ENCODE measurements at regions not wholly inside any gene's neighbourhood (a gene's known extent, or its start where the extent isn't known, plus 50 kb on each side); places are given as distances from the start of the nearest gene placed in this dataset.

DNA sequence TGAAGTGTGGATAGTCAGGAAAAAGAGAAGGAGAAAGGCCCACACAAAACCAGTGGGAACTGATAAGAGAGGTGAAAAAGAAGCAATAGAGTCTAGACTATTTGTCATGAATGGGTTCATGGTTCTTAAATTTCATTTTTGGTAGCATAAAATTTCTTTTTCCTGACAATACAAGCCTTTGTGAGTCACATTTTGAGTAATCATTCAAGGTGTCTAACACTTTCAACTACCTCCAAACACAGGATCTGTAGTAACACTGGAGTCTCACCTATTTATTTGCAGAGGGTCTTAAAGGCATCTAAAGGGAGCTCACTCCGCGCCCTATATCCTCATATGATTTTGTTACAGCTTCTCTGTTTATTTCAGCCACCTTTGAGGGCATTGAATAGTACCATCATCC is 96.0 kb downstream of the SAMD9 start:
- no peaks in the 10 kb centered on the region for H3K4me1 ChIP-seq
- DNase-seq, result no peak
- TF ChIP-seq CTCF (IDR thresholded peaks at IDR 0.05 in 8 of 11, conservative IDR thresholded peaks at IDR 0.05 in 3 of 11), result no peak
- no peak for TF ChIP-seq POLR2AphosphoS5 (IDR thresholded peaks at IDR 0.05)
- no peak for TF ChIP-seq POLR2A (IDR thresholded peaks at IDR 0.05)
- no peak overlapping the region for H3K4me3 ChIP-seq
- WGBS, 5 donors, result 65 to 100% (median 96%) methylated on average over 2 of the region's 2 CpGs
- intact Hi-C loops (cut with DNase I; ENCODE audit: low total_unique reads), result no loop called here
- H3K36me3 ChIP-seq, result no peaks in the 10 kb centered on the region
- peaks cover 0 to under 1% (median 0%) of the 10 kb centered on the region in 7 donors for H3K27me3 ChIP-seq (replicated peaks in 1 of 7)
- no peak overlapping the region for H3K27ac ChIP-seq
- peaks cover 0 to 8% (median 0%) of the 10 kb centered on the region in 8 donors for H3K9me3 ChIP-seq

- DNase-seq, result no peak
- TF ChIP-seq CTCF (IDR thresholded peaks at IDR 0.05 in 8 of 11, conservative IDR thresholded peaks at IDR 0.05 in 3 of 11), result no peak
Measured at GRCh38 chr7:93018716-93019115, 99.1 kb downstream of the SAMD9 start.

DNA sequence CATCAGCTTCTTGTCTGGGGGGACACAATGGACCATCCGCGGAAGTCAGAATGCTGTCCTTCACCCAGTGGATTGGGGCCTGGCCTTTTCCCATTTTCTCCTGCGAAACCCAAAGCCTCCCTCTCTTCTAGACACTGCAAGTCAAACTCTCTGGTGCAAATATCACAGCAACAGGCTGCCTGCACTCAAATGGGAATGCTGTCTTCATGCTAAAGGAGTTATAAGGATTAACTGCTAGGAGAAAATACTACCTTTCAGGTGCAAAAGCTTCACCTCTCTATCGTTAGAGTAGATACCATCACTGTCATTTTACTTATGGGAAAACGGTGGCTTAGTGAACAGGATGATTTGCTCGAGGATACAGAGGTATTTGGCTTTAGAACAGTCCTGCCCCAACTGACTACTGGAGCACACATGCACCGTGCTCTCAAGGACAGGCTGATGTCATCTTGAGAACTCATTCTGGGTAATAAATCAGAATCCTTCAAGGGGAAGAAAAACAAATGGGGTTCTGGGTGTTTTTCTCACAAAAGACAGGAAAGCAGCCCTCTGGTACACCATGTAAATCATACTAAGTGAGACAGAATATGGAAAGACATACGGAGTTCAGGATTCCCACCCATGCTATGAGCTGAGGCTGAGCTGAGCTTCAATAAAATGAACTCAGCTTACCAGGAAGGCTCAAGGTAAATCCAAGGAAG is 100.9 kb downstream of the SAMD9 start:
- no peak for TF ChIP-seq POLR2A (IDR thresholded peaks at IDR 0.05)
- TF ChIP-seq CTCF (IDR thresholded peaks at IDR 0.05 in 8 of 11, conservative IDR thresholded peaks at IDR 0.05 in 3 of 11), result no peak
- no peak for TF ChIP-seq POLR2AphosphoS5 (IDR thresholded peaks at IDR 0.05)
- Histone ChIP-seq H3K4me1 (peaks cover 0 to 11% (median 0%) of the 10 kb centered on the region in 6 donors), H3K27me3 (replicated peaks in 1 of 7) (no peaks in the 10 kb centered on the region), H3K36me3 (no peaks in the 10 kb centered on the region), H3K27ac (peak overlapping the region in 1 of 8 donors; percentile 16), H3K9me3 (no peaks in the 10 kb centered on the region), H3K4me3 (no peak overlapping the region)
- no peak for DNase-seq
- intact Hi-C loops (cut with DNase I; ENCODE audit: low total_unique reads), result no loop called here
- whole genome bisulfite sequencing, 5 donors, result 41 to 65% (median 63%) methylated on average over 8 of the region's 8 CpGs

More at GRCh38 chr7:93018716-93019115, 99.1 kb downstream of the SAMD9 start:
- WGBS, 5 donors, result 76 to 93% (median 91%) methylated on average over 2 of the region's 2 CpGs
- Histone ChIP-seq H3K36me3 (no peaks in the 10 kb centered on the region), H3K9me3 (peaks cover 0 to 8% (median 0%) of the 10 kb centered on the region in 8 donors), H3K4me3 (no peak overlapping the region), H3K27me3 (replicated peaks in 1 of 7) (no peaks in the 10 kb centered on the region), H3K4me1 (peaks cover 0 to 11% (median 0%) of the 10 kb centered on the region in 6 donors), H3K27ac (no peak overlapping the region)
- intact Hi-C loops (cut with DNase I; ENCODE audit: low total_unique reads), result no loop called here

GRCh38 chr7:93015779-93016481 is 101.8 kb downstream of the SAMD9 start:
- no peak overlapping the region for H3K4me3 ChIP-seq
- no peaks in the 10 kb centered on the region for H3K36me3 ChIP-seq
- H3K27me3 ChIP-seq (replicated peaks in 1 of 7), result no peaks in the 10 kb centered on the region
- H3K27ac ChIP-seq, result peak overlapping the region in 4 of 8 donors; percentile 4 to 30 (median 12)
- H3K4me1 ChIP-seq, result peaks cover 0 to 11% (median 0%) of the 10 kb centered on the region in 6 donors
- WGBS, 5 donors, result 14 to 22% (median 19%) methylated on average over 5 of the region's 5 CpGs
- no peaks in the 10 kb centered on the region for H3K9me3 ChIP-seq
- TF ChIP-seq POLR2A (IDR thresholded peaks at IDR 0.05) (no peak), POLR2AphosphoS5 (IDR thresholded peaks at IDR 0.05) (no peak), CTCF (IDR thresholded peaks at IDR 0.05 in 8 of 11, conservative IDR thresholded peaks at IDR 0.05 in 3 of 11) (no peak)
- intact Hi-C loops (cut with DNase I; ENCODE audit: low total_unique reads), result no loop called here
- DNase-seq, result no peak
